ENCODE measurements at regions not wholly inside any gene's neighbourhood (a gene's known extent, or its start where the extent isn't known, plus 50 kb on each side); places are given as distances from the start of the nearest gene placed in this dataset.

GRCh38 chr20:4633780-4634179, 52.5 kb upstream of the PRNP start:
- peaks cover 10% of the 10 kb centered on the region for H3F3A ChIP-seq (replicated peaks; ENCODE audit: insufficient read depth)
- no peaks in the 10 kb centered on the region for H3K36me3 ChIP-seq (replicated peaks in 1 of 2; ENCODE audit: control insufficient read depth in 1 of 2, insufficient read depth in 2 of 2, low read length in 1 of 2)
- no peaks in the 10 kb centered on the region for H3K9me2 ChIP-seq
- no peak for DNase-seq
- ChIA-PET CTCF (interaction anchor here (1.2 kb wide), 1 partner anchor 25 kb away, joined by 3 read pairs; no protein-coding TSS in a partner anchor), POLR2A (no interaction called here)
- WGBS (ENCODE audit: low lambda C conversion rate): 15% methylated on average over 4 of the region's 4 CpGs
- H3K4me2 ChIP-seq: peak overlapping the region; percentile 43
- no peaks in the 10 kb centered on the region for H3K79me2 ChIP-seq (ENCODE audit: insufficient read depth)
- no peak overlapping the region; the same call in 1 of the 2 replicates for H2AFZ ChIP-seq (ENCODE audit: low read depth)
- H3K27ac ChIP-seq (ENCODE audit: low read depth in 2 of 2, low read length in 1 of 2): peak overlapping the region in 1 of 2 experiments; percentile 72; a peak in 2 of 4 replicates
- H4K20me1 ChIP-seq (ENCODE audit: insufficient read depth): no peaks in the 10 kb centered on the region
- no peaks in the 10 kb centered on the region for H3K9me3 ChIP-seq
- no peak overlapping the region for H3K9ac ChIP-seq
- H3K4me1 ChIP-seq (ENCODE audit: control insufficient read depth in 1 of 2, insufficient read depth in 2 of 2, low read depth in 1 of 2, low read length in 1 of 2): no peaks in the 10 kb centered on the region; a peak in 1 of 4 replicates
- H3K4me3 ChIP-seq (ENCODE audit: low read depth in 2 of 2, low read length in 1 of 2): no peak overlapping the region; a peak in 1 of 4 replicates
- H3K27me3 ChIP-seq (ENCODE audit: insufficient read depth): no peaks in the 10 kb centered on the region
- TF ChIP-seq MXI1 (IDR thresholded peaks at IDR 0.05; ENCODE audit: low read depth, low read length): no peak
- TF ChIP-seq MEF2A (IDR thresholded peaks at IDR 0.05; ENCODE audit: borderline replicate concordance, low read depth): no peak
- TF ChIP-seq CHD2 (IDR thresholded peaks at IDR 0.05; ENCODE audit: low read length, partially characterized antibody): no peak
- peak; percentile 86 for TF ChIP-seq TEAD4 (IDR thresholded peaks at IDR 0.05; ENCODE audit: borderline replicate concordance, insufficient read depth)
- TF ChIP-seq JUND (IDR thresholded peaks at IDR 0.05): peak; percentile 75
- TF ChIP-seq RFX5 (IDR thresholded peaks at IDR 0.05; ENCODE audit: low read length): no peak
- TF ChIP-seq PBX3 (IDR thresholded peaks at IDR 0.05): peak; percentile 78
- no peak for TF ChIP-seq TAF1 (IDR thresholded peaks at IDR 0.05; ENCODE audit: borderline replicate concordance, low read depth, low read length)
- TF ChIP-seq ZBTB33 (IDR thresholded peaks at IDR 0.05; ENCODE audit: borderline replicate concordance, low read depth): no peak
- no peak for TF ChIP-seq NRF1 (IDR thresholded peaks at IDR 0.05; ENCODE audit: low read depth, low read length)
- no peak for TF ChIP-seq IRF3 (IDR thresholded peaks at IDR 0.05; ENCODE audit: low read depth, low read length)
- TF ChIP-seq SMC3 (IDR thresholded peaks at IDR 0.05; ENCODE audit: low read depth, low read length): no peak
- peak; percentile 63; the same call in 1 of the 2 replicates for TF ChIP-seq NFIC (IDR thresholded peaks at IDR 0.05; ENCODE audit: borderline replicate concordance)
- no peak for TF ChIP-seq GATA2 (CRISPR knock-in tag; IDR thresholded peaks at IDR 0.05)
- no peak for TF ChIP-seq YY1 (IDR thresholded peaks at IDR 0.05; ENCODE audit: low read depth)
- peak; percentile 32; the same call in 1 of the 2 replicates for TF ChIP-seq ELF1 (IDR thresholded peaks at IDR 0.05)
- TF ChIP-seq REST (IDR thresholded peaks at IDR 0.05; ENCODE audit: low read depth, low read length): no peak
- TF ChIP-seq GABPA (IDR thresholded peaks at IDR 0.05; ENCODE audit: low read depth): no peak
- no peak for TF ChIP-seq RAD21 (IDR thresholded peaks at IDR 0.05; ENCODE audit: low read length)
- TF ChIP-seq FOSL2 (IDR thresholded peaks at IDR 0.05; ENCODE audit: borderline replicate concordance, low read depth): peak; percentile 89
- TF ChIP-seq RXRA (IDR thresholded peaks at IDR 0.05; ENCODE audit: borderline replicate concordance, low read depth): 0 out of 2 replicates have a peak, but pooled peaks have one; percentile 24
- no peak for TF ChIP-seq CTCF (IDR thresholded peaks at IDR 0.05)
- no peak for TF ChIP-seq USF2 (IDR thresholded peaks at IDR 0.05; ENCODE audit: borderline replicate concordance, low read depth, low read length)
- no peak for TF ChIP-seq SIN3A (IDR thresholded peaks at IDR 0.05; ENCODE audit: borderline replicate concordance, low read depth, low read length)
- TF ChIP-seq FOXJ3 (CRISPR knock-in tag; IDR thresholded peaks at IDR 0.05): no peak

Measured in SK-N-SH (cell line).